HFF-Myc (cell line): ENCODE measurements at regions not wholly inside any gene's neighbourhood (a gene's known extent, or its start where the extent isn't known, plus 50 kb on each side); places are given as distances from the start of the nearest gene placed in this dataset.

Experiments used
- DNase-seq: peaks from one replicate; pipeline ENCODE4 v3.0.0-alpha.2; 2011; ENCODE audit warnings: low read depth; ENCODE audit errors: extremely low read depth
- H3K4me3 ChIP-seq: replicated peaks from 2 replicates; pipeline ENCODE4 v1.5.1; 2011; ENCODE audit warnings: low read depth, mild to moderate bottlenecking, control low read depth, low read length
- TF ChIP-seq, protein P1 (sequence below): IDR thresholded peaks from 2 replicates; pipeline ENCODE4 v1.5.1; 2012; ENCODE audit warnings: mild to moderate bottlenecking, low read depth, low read length, control low read depth; ENCODE audit errors: missing control alignments

DNA sequence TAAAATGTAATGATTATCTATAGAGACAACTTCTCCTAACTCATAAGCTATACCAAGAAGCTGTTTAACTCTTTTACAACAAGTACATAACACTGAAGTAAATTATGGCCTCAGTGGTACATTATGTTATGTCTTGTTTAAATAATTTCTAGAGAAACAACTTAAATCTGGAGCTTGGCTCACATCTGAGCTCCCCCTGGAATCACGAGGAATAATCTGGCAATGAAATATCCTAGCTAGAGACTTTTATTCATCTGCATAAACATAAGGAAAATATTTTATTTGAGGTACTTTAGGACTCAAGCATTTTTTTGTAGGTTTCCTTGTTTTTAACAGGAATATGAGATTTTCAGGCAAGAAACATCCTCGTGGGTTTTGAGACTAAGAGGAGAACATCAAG lies 354.7 kb upstream of the SLC7A11 start:
- no peak for DNase-seq
- TF ChIP-seq, protein P1, sequence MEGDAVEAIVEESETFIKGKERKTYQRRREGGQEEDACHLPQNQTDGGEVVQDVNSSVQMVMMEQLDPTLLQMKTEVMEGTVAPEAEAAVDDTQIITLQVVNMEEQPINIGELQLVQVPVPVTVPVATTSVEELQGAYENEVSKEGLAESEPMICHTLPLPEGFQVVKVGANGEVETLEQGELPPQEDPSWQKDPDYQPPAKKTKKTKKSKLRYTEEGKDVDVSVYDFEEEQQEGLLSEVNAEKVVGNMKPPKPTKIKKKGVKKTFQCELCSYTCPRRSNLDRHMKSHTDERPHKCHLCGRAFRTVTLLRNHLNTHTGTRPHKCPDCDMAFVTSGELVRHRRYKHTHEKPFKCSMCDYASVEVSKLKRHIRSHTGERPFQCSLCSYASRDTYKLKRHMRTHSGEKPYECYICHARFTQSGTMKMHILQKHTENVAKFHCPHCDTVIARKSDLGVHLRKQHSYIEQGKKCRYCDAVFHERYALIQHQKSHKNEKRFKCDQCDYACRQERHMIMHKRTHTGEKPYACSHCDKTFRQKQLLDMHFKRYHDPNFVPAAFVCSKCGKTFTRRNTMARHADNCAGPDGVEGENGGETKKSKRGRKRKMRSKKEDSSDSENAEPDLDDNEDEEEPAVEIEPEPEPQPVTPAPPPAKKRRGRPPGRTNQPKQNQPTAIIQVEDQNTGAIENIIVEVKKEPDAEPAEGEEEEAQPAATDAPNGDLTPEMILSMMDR: no peak

DNA sequence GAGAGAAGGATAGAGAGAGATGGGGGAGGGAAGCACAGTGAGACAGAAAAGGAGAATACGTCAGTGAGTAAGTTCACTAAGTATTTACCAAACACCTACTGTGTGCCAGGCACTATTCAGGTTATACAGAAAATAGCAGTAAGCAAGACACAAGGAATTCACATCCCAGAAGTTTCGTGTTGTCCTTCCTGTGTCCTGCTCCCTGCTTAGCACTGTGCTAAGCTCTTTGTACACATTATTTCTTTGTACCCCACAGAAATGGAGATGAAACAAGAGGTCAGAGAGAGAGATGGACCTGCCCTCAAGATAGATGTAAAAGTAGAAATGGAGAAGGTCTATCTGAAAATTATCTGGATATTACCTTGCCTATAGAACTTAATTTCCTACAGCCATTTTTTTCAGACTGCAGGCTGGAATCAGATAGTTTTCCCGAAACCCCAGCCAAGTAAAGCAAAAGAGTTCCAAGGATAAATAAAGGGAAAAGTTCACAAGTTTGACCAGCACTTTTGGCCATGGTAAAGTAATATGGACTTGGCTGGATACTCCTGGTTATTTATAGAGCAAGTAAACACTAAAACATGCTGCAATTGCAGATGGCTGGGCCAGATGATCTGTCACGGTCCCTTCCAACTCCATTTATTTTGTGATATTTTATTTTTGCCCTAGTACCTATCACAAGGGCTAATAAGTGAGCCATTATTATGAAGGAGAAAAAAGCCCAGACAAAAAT lies 353.7 kb upstream of the SLC7A11 start:
- DNase-seq: no peak
- TF ChIP-seq, protein P1: no peak
- no peak overlapping the region for H3K4me3 ChIP-seq

More for the DNA sequence above, 354.7 kb upstream of the SLC7A11 start:
- H3K4me3 ChIP-seq: no peak overlapping the region

DNA sequence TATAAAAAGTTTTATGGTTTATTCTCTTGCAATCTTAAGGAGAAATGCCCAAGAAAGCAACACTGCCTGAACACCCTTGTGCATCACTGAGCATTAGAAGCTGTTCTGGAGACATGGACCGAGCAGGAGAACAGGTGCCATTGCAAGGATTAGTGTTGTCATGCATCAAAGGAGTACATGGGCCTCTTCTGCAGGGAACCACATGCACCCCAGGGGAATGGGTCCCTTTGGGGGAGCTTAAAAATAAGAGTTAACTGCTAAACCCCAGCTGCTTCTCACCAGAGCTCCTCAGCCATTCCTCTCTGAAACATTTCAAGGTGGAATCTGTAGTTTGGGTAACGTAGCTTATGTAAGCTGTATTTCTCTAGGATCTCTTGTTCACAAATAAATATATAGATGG lies 353.0 kb upstream of the SLC7A11 start:
- no peak for DNase-seq
- TF ChIP-seq, protein P1: no peak
- no peak overlapping the region for H3K4me3 ChIP-seq

DNA sequence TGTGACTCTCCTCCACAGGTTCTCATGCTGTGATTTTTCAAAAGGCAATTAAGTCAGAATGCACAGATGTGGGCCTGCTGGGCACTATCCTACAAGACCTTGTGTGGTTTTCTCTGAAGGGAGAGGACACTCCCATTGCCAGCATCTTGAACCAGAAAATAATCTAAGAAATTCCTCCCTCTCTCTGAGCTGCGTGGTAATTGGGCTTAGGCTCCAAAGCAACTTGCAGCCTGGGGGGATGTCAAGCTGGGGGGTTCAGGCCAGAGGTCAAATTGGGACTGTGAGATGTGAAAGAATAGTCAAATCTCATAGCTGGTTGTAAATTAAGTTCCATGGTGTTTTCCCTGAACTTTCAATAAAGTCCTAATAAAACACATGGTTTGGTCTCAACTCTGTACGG lies 350.6 kb upstream of the SLC7A11 start:
- no peak for DNase-seq
- H3K4me3 ChIP-seq: no peak overlapping the region
- TF ChIP-seq, protein P1: no peak

DNA sequence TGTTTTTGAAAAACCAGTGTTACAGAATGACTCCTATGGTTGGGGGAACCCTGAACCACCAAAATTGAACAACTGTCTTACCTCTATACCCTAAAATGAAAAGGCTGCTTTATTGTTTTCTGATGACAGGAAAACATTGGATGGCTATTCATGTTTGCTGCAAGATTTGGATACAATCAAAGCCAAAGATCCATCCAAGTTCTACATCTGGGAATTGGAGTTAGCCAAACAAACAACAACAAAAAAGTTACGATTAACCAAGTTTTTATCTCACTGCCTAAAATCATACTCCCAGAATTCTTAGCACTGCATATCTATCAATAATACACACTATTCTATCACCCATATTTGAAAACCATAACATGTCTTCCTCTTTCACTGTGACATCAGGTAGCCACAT lies 349.7 kb upstream of the SLC7A11 start:
- no peak overlapping the region for H3K4me3 ChIP-seq
- TF ChIP-seq, protein P1: no peak
- no peak for DNase-seq

DNA sequence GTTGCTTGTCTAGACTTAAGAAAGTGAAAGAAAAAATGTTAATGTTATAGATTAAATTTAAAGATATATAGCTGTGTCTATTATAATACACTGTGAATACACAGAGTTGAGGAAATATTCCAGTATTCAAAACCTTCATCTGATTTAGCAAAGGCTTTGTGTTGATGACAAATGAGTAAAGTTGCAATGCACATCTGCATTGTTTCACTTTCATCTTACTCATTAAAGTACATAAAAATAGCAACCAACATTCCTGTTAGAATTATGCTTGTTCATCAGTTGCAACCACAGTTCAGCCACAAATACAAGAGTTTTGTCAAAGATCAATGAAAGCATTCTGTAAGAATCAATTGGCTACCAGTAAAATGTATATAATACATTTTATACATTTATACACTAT lies 346.4 kb upstream of the SLC7A11 start:
- DNase-seq: no peak
- H3K4me3 ChIP-seq: no peak overlapping the region
- TF ChIP-seq, protein P1: no peak

DNA sequence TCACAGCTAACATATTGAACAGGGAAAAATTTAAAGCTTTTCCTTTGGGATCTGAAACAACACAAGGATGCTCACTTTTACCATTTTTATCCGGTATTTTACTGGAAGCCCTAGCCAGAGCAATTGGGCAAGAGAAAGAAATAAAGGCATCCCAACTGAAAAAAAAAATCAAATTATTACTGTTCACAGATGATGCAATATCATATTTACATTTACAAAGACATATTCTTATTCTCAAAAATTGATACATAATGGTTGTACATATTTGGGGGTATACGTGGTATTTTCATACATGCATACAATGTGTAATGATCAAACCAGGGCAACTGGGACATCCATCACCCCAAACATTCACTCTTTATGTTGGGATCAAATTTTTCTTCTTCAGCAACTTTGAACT lies 337.0 kb upstream of the SLC7A11 start:
- TF ChIP-seq, protein P1: no peak
- no peak for DNase-seq
- no peak overlapping the region for H3K4me3 ChIP-seq
